SK-N-SH treated with all-trans-retinoic acid at 6 μM for 48 hours (cell line): ENCODE measurements at regions not wholly inside any gene's neighbourhood (a gene's known extent, or its start where the extent isn't known, plus 50 kb on each side); places are given as distances from the start of the nearest gene placed in this dataset.

Experiments used
- ATAC-seq: fragments of 200-7000 bp; cut with Tn5 transposase; 3 replicates; pipeline ENCODE4 v1.9.1; 2020; ENCODE audit warnings: mild to moderate bottlenecking, moderate library complexity
- BACH2 ChIP-seq: fragments of 250-450 bp; sonication (Bioruptor Pico); IDR thresholded peaks from 2 replicates; pipeline ENCODE4 v1.9.0; 2021; ENCODE audit warnings: mild to moderate bottlenecking, borderline replicate concordance
- CSDC2 ChIP-seq: fragments of 250-450 bp; sonication (Bioruptor Pico); IDR thresholded peaks from 2 replicates; pipeline ENCODE4 v1.5.0; 2020; ENCODE audit warnings: mild to moderate bottlenecking, moderate library complexity
- CSRNP3 ChIP-seq: fragments of 250-450 bp; sonication (Bioruptor Pico); IDR thresholded peaks from 2 replicates; pipeline ENCODE4 v1.5.1; 2021; ENCODE audit warnings: mild to moderate bottlenecking, moderate library complexity
- GLIS3 ChIP-seq: fragments of 250-450 bp; sonication (Bioruptor Pico); IDR thresholded peaks from 2 replicates; pipeline ENCODE4 v1.5.0; 2020; ENCODE audit warnings: mild to moderate bottlenecking, moderate library complexity
- ISL1 ChIP-seq: fragments of 250-450 bp; sonication (Bioruptor Pico); IDR thresholded peaks from 2 replicates; pipeline ENCODE4 v2.1.2; 2022; ENCODE audit warnings: mild to moderate bottlenecking, moderate library complexity
- OSR1 ChIP-seq: fragments of 250-450 bp; sonication (Bioruptor Pico); IDR thresholded peaks from 2 replicates; pipeline ENCODE4 v1.8.0; 2022; ENCODE audit warnings: moderate library complexity, mild to moderate bottlenecking, inconsistent platforms
- POU6F1 ChIP-seq: fragments of 250-450 bp; sonication (Bioruptor Pico); IDR thresholded peaks from 2 replicates; pipeline ENCODE4 v1.8.0; 2021; ENCODE audit warnings: low read depth, mild to moderate bottlenecking, moderate library complexity, borderline replicate concordance
- RARB ChIP-seq: fragments of 250-450 bp; sonication (Bioruptor Pico); IDR thresholded peaks from 2 replicates; pipeline ENCODE4 v1.8.0; 2021; ENCODE audit warnings: mild to moderate bottlenecking, moderate library complexity
- TCF4 ChIP-seq: fragments of 250-450 bp; sonication (Bioruptor Pico); IDR thresholded peaks from 2 replicates; pipeline ENCODE4 v1.8.0; 2021; ENCODE audit warnings: mild to moderate bottlenecking, moderate library complexity, borderline replicate concordance
- TOX ChIP-seq: fragments of 250-450 bp; sonication (Bioruptor Pico); IDR thresholded peaks from 2 replicates; pipeline ENCODE4 v1.8.0; 2021; ENCODE audit warnings: mild to moderate bottlenecking, moderate library complexity, borderline replicate concordance
- ZC3H10 ChIP-seq: fragments of 250-450 bp; sonication (Bioruptor Pico); IDR thresholded peaks from 2 replicates; pipeline ENCODE4 v1.5.1; 2021; ENCODE audit warnings: mild to moderate bottlenecking, moderate library complexity
- ZFP3 ChIP-seq: fragments of 250-450 bp; sonication (Bioruptor Pico); IDR thresholded peaks from 2 replicates; pipeline ENCODE4 v1.5.0; 2020; ENCODE audit warnings: mild to moderate bottlenecking, moderate library complexity
- ZFP30 ChIP-seq: fragments of 450-650 bp; formaldehyde crosslinking; IDR thresholded peaks from 2 replicates; pipeline ENCODE4 v1.5.0; 2022; ENCODE audit warnings: mild to moderate bottlenecking, moderate library complexity
- ZNF565 ChIP-seq: fragments of 450-650 bp; formaldehyde crosslinking; conservative IDR thresholded peaks from 2 replicates; pipeline ENCODE4 v1.5.0; 2020; ENCODE audit warnings: low read depth, mild to moderate bottlenecking, moderate library complexity
- ZNF70 ChIP-seq: fragments of 450-650 bp; formaldehyde crosslinking; IDR thresholded peaks from 2 replicates; pipeline ENCODE4 v1.5.0; 2020; ENCODE audit warnings: mild to moderate bottlenecking, moderate library complexity
- ZNF8 ChIP-seq: fragments of 450-650 bp; formaldehyde crosslinking; IDR thresholded peaks from 2 replicates; pipeline ENCODE4 v1.5.0; 2020; ENCODE audit warnings: mild to moderate bottlenecking, moderate library complexity
- TF ChIP-seq, protein P1 (sequence below): fragments of 250-450 bp; sonication (Bioruptor Pico); IDR thresholded peaks from 2 replicates; pipeline ENCODE4 v1.5.0; 2020; ENCODE audit warnings: mild to moderate bottlenecking, moderate library complexity
- TF ChIP-seq, protein P2 (sequence below): fragments of 250-450 bp; sonication (Bioruptor Pico); IDR thresholded peaks from 2 replicates; pipeline ENCODE4 v1.8.0; 2020; ENCODE audit warnings: mild to moderate bottlenecking, moderate library complexity, borderline replicate concordance

DNA sequence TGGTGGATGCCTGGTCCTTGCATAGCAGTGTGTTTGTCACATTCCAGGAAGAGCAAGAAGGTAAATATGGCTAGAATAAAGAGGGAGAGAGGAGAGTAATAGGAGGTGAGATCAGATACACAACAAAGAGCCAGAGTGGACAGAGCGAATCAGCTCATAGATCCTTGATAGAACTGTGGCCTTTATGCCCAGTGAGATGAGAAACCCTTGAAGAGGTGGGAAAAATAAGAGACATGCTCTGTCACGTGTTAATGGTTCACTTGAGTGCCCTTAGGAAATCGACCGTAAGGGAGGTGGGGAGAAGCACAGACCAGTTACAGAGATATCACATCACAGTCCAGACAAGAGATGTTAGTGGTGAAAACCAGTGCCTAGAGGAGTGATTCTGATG, 84.7 kb upstream of the RAB27B start:
- ATAC-seq = no peak
- TF ChIP-seq ZC3H10 (CRISPR knock-in tag) = no peak
- TF ChIP-seq ZFP3 (CRISPR knock-in tag) = no peak
- no peak for TF ChIP-seq GLIS3 (CRISPR knock-in tag)
- no peak for TF ChIP-seq TOX
- TF ChIP-seq OSR1 = no peak
- TF ChIP-seq, protein P1, sequence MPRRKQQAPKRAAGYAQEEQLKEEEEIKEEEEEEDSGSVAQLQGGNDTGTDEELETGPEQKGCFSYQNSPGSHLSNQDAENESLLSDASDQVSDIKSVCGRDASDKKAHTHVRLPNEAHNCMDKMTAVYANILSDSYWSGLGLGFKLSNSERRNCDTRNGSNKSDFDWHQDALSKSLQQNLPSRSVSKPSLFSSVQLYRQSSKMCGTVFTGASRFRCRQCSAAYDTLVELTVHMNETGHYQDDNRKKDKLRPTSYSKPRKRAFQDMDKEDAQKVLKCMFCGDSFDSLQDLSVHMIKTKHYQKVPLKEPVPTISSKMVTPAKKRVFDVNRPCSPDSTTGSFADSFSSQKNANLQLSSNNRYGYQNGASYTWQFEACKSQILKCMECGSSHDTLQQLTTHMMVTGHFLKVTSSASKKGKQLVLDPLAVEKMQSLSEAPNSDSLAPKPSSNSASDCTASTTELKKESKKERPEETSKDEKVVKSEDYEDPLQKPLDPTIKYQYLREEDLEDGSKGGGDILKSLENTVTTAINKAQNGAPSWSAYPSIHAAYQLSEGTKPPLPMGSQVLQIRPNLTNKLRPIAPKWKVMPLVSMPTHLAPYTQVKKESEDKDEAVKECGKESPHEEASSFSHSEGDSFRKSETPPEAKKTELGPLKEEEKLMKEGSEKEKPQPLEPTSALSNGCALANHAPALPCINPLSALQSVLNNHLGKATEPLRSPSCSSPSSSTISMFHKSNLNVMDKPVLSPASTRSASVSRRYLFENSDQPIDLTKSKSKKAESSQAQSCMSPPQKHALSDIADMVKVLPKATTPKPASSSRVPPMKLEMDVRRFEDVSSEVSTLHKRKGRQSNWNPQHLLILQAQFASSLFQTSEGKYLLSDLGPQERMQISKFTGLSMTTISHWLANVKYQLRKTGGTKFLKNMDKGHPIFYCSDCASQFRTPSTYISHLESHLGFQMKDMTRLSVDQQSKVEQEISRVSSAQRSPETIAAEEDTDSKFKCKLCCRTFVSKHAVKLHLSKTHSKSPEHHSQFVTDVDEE = no peak
- no peak for TF ChIP-seq ZNF8
- no peak for TF ChIP-seq POU6F1 (CRISPR knock-in tag)
- TF ChIP-seq ZFP30 (CRISPR knock-in tag) = no peak
- no peak for TF ChIP-seq ZNF565

DNA sequence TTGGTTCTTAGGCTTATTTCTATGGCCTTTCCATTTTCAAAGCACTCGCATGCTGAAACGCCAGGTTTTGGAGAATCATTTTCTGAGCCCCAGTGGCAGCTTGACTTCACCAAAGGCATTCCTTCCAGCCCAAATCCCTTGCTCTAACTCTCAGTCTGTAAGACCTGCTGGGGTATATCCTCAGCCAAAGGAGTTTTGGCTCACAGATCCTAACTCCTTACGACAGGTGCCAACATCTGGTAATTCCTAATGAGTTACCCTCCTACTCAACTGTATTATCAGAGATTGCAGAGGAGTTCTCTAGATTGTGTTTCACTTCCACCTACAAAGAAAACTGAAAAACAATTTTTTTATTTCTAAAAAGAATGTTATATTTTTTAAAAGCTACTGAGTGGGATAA, 79.0 kb upstream of the RAB27B start:
- TF ChIP-seq TCF4 (CRISPR knock-in tag) (no peak), ISL1 (CRISPR knock-in tag) (no peak), RARB (CRISPR knock-in tag) (no peak), ZC3H10 (CRISPR knock-in tag) (no peak), CSRNP3 (CRISPR knock-in tag) (no peak), OSR1 (no peak), TOX (no peak), CSDC2 (no peak), GLIS3 (CRISPR knock-in tag) (no peak), BACH2 (CRISPR knock-in tag) (no peak), ZNF565 (no peak), POU6F1 (CRISPR knock-in tag) (no peak)
- TF ChIP-seq, protein P2, sequence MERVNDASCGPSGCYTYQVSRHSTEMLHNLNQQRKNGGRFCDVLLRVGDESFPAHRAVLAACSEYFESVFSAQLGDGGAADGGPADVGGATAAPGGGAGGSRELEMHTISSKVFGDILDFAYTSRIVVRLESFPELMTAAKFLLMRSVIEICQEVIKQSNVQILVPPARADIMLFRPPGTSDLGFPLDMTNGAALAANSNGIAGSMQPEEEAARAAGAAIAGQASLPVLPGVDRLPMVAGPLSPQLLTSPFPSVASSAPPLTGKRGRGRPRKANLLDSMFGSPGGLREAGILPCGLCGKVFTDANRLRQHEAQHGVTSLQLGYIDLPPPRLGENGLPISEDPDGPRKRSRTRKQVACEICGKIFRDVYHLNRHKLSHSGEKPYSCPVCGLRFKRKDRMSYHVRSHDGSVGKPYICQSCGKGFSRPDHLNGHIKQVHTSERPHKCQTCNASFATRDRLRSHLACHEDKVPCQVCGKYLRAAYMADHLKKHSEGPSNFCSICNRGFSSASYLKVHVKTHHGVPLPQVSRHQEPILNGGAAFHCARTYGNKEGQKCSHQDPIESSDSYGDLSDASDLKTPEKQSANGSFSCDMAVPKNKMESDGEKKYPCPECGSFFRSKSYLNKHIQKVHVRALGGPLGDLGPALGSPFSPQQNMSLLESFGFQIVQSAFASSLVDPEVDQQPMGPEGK = no peak
- TF ChIP-seq, protein P1 = no peak
- ATAC-seq = no peak

DNA sequence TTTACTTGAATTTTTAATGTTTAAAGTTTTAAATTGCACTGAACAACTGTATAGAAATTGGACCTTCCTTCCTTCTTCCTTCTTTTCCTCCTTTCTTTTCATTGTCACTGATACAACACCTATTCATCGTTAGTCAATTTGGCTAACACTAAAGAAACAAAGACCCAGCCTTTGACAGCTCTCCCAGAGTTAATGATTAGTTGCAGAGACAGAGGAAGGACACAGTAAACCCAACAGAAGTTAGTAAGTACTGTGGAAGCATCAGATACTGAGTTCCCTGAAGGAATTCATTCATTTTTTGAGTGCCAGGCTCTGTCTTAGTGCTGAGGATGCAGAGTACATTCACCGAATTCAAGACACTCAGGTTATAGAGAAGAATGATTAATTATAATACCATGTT, 77.9 kb upstream of the RAB27B start:
- ATAC-seq = no peak
- TF ChIP-seq, protein P1 = no peak
- no peak for TF ChIP-seq GLIS3 (CRISPR knock-in tag)
- no peak for TF ChIP-seq ZNF70 (CRISPR knock-in tag)
- TF ChIP-seq ZNF565 = no peak
- TF ChIP-seq ZFP30 (CRISPR knock-in tag) = no peak
- TF ChIP-seq RARB (CRISPR knock-in tag) = no peak
- TF ChIP-seq POU6F1 (CRISPR knock-in tag) = no peak
- TF ChIP-seq BACH2 (CRISPR knock-in tag) = no peak
- TF ChIP-seq ZC3H10 (CRISPR knock-in tag) = no peak
